HEK293 (cell line): ENCODE measurements at regions not wholly inside any gene's neighbourhood (a gene's known extent, or its start where the extent isn't known, plus 50 kb on each side); places are given as distances from the start of the nearest gene placed in this dataset.

Source experiments
- KLF16 ChIP-seq: fragments of 450-650 bp; formaldehyde crosslinking; IDR thresholded peaks from 2 replicates; pipeline ENCODE4 v1.5.1; 2017; ENCODE audit warnings: missing biosample characterization, missing genetic modification characterization
- ZFP41 ChIP-seq: fragments of 450-650 bp; formaldehyde crosslinking; IDR thresholded peaks from 2 replicates; pipeline ENCODE4 v1.5.1; 2016; ENCODE audit warnings: missing biosample characterization, missing genetic modification characterization, borderline replicate concordance
- ZFP69B ChIP-seq: fragments of 450-650 bp; formaldehyde crosslinking; IDR thresholded peaks from 2 replicates; pipeline ENCODE4 v1.5.1; 2016; ENCODE audit warnings: missing biosample characterization, missing genetic modification characterization
- ZNF521 ChIP-seq: fragments of 450-650 bp; formaldehyde crosslinking; IDR thresholded peaks from 2 replicates; pipeline ENCODE4 v1.5.1; 2017; ENCODE audit warnings: missing biosample characterization, mild to moderate bottlenecking, missing genetic modification characterization
- TF ChIP-seq, protein P1 (sequence below): fragments of 450-650 bp; formaldehyde crosslinking; IDR thresholded peaks from 2 replicates; pipeline ENCODE4 v1.5.1; 2016; ENCODE audit warnings: missing biosample characterization, missing genetic modification characterization

DNA sequence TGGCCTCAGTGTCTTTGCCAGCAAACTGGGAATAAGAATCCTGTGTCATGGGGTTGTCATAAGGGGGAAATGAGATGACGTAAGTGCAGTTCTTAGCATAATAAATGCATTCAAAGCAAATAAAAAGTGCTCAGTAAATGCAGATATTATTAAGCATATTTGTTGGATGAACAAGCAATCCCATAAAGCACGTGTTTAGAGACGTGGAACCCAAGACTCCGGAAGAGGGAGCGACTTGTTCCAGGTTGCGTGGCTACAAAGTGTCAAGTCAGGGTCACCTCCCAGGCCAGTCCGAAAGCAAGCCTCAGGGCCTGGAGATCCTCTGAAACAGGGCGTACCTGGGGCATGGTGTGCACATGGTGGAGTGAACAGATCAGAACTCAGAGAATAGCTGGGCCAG lies 58.0 kb upstream of the LAPTM5 start:
- TF ChIP-seq KLF16 (no peak), ZFP69B (tag by site-specific recombination) (no peak), ZNF521 (no peak), ZFP41 (no peak)
- TF ChIP-seq, protein P1, sequence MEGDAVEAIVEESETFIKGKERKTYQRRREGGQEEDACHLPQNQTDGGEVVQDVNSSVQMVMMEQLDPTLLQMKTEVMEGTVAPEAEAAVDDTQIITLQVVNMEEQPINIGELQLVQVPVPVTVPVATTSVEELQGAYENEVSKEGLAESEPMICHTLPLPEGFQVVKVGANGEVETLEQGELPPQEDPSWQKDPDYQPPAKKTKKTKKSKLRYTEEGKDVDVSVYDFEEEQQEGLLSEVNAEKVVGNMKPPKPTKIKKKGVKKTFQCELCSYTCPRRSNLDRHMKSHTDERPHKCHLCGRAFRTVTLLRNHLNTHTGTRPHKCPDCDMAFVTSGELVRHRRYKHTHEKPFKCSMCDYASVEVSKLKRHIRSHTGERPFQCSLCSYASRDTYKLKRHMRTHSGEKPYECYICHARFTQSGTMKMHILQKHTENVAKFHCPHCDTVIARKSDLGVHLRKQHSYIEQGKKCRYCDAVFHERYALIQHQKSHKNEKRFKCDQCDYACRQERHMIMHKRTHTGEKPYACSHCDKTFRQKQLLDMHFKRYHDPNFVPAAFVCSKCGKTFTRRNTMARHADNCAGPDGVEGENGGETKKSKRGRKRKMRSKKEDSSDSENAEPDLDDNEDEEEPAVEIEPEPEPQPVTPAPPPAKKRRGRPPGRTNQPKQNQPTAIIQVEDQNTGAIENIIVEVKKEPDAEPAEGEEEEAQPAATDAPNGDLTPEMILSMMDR = no peak
